Tibial artery (tissue), 4 donors: ENCODE measurements at regions not wholly inside any gene's neighbourhood (a gene's known extent, or its start where the extent isn't known, plus 50 kb on each side); places are given as distances from the start of the nearest gene placed in this dataset.

Experiments
- DNase-seq, 2 donors: peaks; one replicate each; pipeline ENCODE4 v3.0.0-alpha.2; 2019
- H3K27ac ChIP-seq, 2 donors: fragments of 200-600 bp; sonication (generic) in 1 of 2; 1 replicate in 1 of 2; 2 replicates in 1 of 2; pipeline ENCODE4 v1.5.1; 2018 to 2019; ENCODE audit warnings: mild to moderate bottlenecking in 1 of 2
- H3K27me3 ChIP-seq, 2 donors: fragments of 200-600 bp; sonication (generic) in 1 of 2; one replicate each; pipeline versions ENCODE4 v1.5.1 to v1.6.0; 2016 to 2019
- H3K36me3 ChIP-seq, 3 donors: fragments of 200-600 bp; sonication (generic) in 2 of 3; one replicate each; pipeline ENCODE4 v1.5.1; 2016 to 2019; ENCODE audit warnings: mild to moderate bottlenecking in 2 of 3
- H3K4me1 ChIP-seq, 4 donors: fragments of 200-600 bp; sonication (generic) in 2 of 4; 1 replicate in 3 of 4; 2 replicates in 1 of 4; pipeline ENCODE4 v1.5.1; 2016 to 2019
- H3K4me3 ChIP-seq, 2 donors: fragments of 200-600 bp; sonication (generic) in 1 of 2; 1 replicate in 1 of 2; 2 replicates in 1 of 2; pipeline ENCODE4 v1.5.1; 2018 to 2019; ENCODE audit warnings: mild to moderate bottlenecking in 2 of 2
- H3K9me3 ChIP-seq, 3 donors: fragments of 200-600 bp; sonication (generic) in 1 of 3; one replicate each; pipeline ENCODE4 v1.5.1; 2016 to 2019
- CTCF ChIP-seq, 2 experiments: fragments of 200-600 bp in 1 of 2; fragments of 450-650 bp in 1 of 2; IDR thresholded peaks; one replicate each; pipeline ENCODE4 v1.5.1; 2017 to 2019; ENCODE audit warnings: antibody characterized with exemption in 2 of 2, mild to moderate bottlenecking in 1 of 2, moderate library complexity in 1 of 2
- intact Hi-C: fragments of 100-400 bp; cut with DNase I; formaldehyde crosslinking; loops from one replicate; pipeline ENCODE4 v1.15.0; 2023; ENCODE audit warnings: low total_unique reads

DNA sequence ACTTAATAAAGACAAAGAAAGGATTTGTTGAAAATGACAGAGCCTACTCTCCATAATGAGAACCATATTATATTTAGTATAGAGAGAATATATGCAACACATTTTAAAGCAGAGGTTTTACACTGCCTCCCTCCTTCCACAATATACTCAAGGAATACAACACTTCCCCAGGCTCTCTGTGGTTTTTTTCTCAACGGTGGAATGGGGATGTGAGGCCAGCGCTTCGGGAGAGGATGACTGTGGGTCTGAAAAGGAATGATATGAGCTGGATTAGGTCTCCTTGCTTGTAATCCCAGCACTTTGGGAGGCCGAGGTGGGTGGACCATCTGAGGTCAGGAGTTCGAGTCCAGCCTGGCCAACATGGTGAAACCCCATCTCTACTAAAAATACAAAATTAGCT is 348.7 kb upstream of the KLF3 start:
- H3K4me3 ChIP-seq: no peak overlapping the region
- H3K27me3 ChIP-seq: no peaks in the 10 kb centered on the region
- no peaks in the 10 kb centered on the region for H3K36me3 ChIP-seq
- no peak for TF ChIP-seq CTCF (IDR thresholded peaks at IDR 0.05)
- intact Hi-C loops: no loop called here
- no peaks in the 10 kb centered on the region for H3K9me3 ChIP-seq
- H3K4me1 ChIP-seq: peaks cover 0 to 24% (median 16%) of the 10 kb centered on the region in 4 donors
- no peak overlapping the region for H3K27ac ChIP-seq
- DNase-seq: no peak

DNA sequence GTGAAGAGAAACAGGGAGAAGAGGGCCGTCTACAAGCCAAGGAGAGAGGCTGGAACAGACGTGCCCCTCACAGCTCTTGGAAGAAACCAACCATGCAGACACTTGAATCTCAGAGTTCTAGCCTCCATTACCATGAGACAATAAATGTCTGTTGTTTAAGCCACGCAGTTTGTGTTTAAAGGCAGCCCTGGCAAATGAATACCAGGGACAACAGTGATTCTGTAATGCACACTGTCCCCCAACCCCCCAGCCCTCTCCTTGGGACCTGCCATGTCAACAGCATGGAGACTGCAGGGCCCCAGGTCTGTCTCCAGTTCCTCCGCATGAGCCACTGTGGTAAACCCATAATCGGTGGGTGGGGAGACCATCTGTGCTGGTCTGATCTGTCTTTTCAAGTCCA is 348.0 kb upstream of the KLF3 start:
- intact Hi-C loops: no loop called here
- no peak for TF ChIP-seq CTCF (IDR thresholded peaks at IDR 0.05)
- H3K36me3 ChIP-seq: no peaks in the 10 kb centered on the region
- no peaks in the 10 kb centered on the region for H3K9me3 ChIP-seq
- H3K27me3 ChIP-seq: no peaks in the 10 kb centered on the region
- DNase-seq: no peak
- no peak overlapping the region for H3K27ac ChIP-seq
- H3K4me3 ChIP-seq: no peak overlapping the region
- H3K4me1 ChIP-seq: peaks cover 0 to 27% (median 17%) of the 10 kb centered on the region in 4 donors

GRCh38 chr4:38317041-38317674 is 346.8 kb upstream of the KLF3 start:
- Histone ChIP-seq H3K27me3 (no peaks in the 10 kb centered on the region), H3K9me3 (no peaks in the 10 kb centered on the region), H3K36me3 (no peaks in the 10 kb centered on the region), H3K27ac (no peak overlapping the region), H3K4me1 (peaks cover 0 to 27% (median 17%) of the 10 kb centered on the region in 4 donors), H3K4me3 (no peak overlapping the region)
- DNase-seq: no peak
- intact Hi-C loops: no loop called here
- TF ChIP-seq CTCF (IDR thresholded peaks at IDR 0.05): no peak

- Histone ChIP-seq H3K27ac (peak overlapping the region; percentile 67 to 68), H3K36me3 (no peaks in the 10 kb centered on the region), H3K27me3 (no peaks in the 10 kb centered on the region), H3K4me1 (peaks cover 0 to 38% (median 17%) of the 10 kb centered on the region in 4 donors), H3K9me3 (no peaks in the 10 kb centered on the region), H3K4me3 (peak overlapping the region; percentile 30 to 47)
- TF ChIP-seq CTCF (IDR thresholded peaks at IDR 0.05): no peak
- intact Hi-C loops: loop anchor here (2.0 kb wide), 1 partner anchor 130 kb away; no protein-coding TSS in a partner anchor
- peak; percentile 92 to 97 for DNase-seq
These were observed 345.1 kb upstream of the KLF3 start for GRCh38 chr4:38318737-38319455.

- no peaks in the 10 kb centered on the region for H3K36me3 ChIP-seq
- peaks cover 0 to 33% (median 13%) of the 10 kb centered on the region in 4 donors for H3K4me1 ChIP-seq
- peak; percentile 94 to 96 for TF ChIP-seq CTCF (IDR thresholded peaks at IDR 0.05)
- H3K27me3 ChIP-seq: no peaks in the 10 kb centered on the region
- H3K4me3 ChIP-seq: peak overlapping the region; percentile 30 to 47
- DNase-seq: peak; percentile 97 to 98
- intact Hi-C loops: loop anchor here (2.0 to 5.0 kb wide), 3 partner anchors 131 to 413 kb away; no protein-coding TSS in a partner anchor
- H3K9me3 ChIP-seq: no peaks in the 10 kb centered on the region
- peak overlapping the region; percentile 67 to 68 for H3K27ac ChIP-seq
These were observed 344.3 kb upstream of the KLF3 start for GRCh38 chr4:38319456-38320342.
